ENCODE measurements at regions not wholly inside any gene's neighbourhood (a gene's known extent, or its start where the extent isn't known, plus 50 kb on each side); places are given as distances from the start of the nearest gene placed in this dataset.

- intact Hi-C loops (cut with DNase I) = no loop called here
- ATAC-seq = no peak
- TF ChIP-seq CTCF (IDR thresholded peaks at IDR 0.05) (no peak), POLR2A (IDR thresholded peaks at IDR 0.05) (no peak)
- Histone ChIP-seq H3K4me3 (no peak overlapping the region), H3K36me3 (replicated peaks in 1 of 2; ENCODE audit: insufficient read depth in 1 of 2, low read depth in 2 of 2) (no peaks in the 10 kb centered on the region), H3K27ac (peak overlapping the region in 1 of 4 donors; percentile 38), H3K9me3 (no peaks in the 10 kb centered on the region), H3K27me3 (no peaks in the 10 kb centered on the region), H3K4me1 (peaks cover 12% of the 10 kb centered on the region)
- WGBS, 2 donors = 48 to 56% methylated on average over 5 of the region's 5 CpGs
- no peak for DNase-seq
Measured at GRCh38 chr1:185565302-185565701, 168.9 kb upstream of the HMCN1 start.

GRCh38 chr1:185564816-185565215, 169.4 kb upstream of the HMCN1 start:
- no peak for ATAC-seq
- 88 to 96% methylated on average over 1 of the region's 1 CpG for WGBS, 2 donors
- no peaks in the 10 kb centered on the region for H3K36me3 ChIP-seq (replicated peaks in 1 of 2; ENCODE audit: insufficient read depth in 1 of 2, low read depth in 2 of 2)

GRCh38 chr1:185562461-185563359, 171.5 kb upstream of the HMCN1 start:
- H3K36me3 ChIP-seq (replicated peaks in 1 of 2; ENCODE audit: insufficient read depth in 1 of 2, low read depth in 2 of 2) = no peaks in the 10 kb centered on the region
- H3K27me3 ChIP-seq = no peaks in the 10 kb centered on the region
- WGBS, 2 donors = 69 to 72% methylated on average over 6 of the region's 6 CpGs
- ATAC-seq (no peak), DNase-seq (no peak)
- no peaks in the 10 kb centered on the region for H3K9me3 ChIP-seq
- intact Hi-C loops (cut with DNase I) = no loop called here
- H3K27ac ChIP-seq = no peak overlapping the region
- peaks cover 18% of the 10 kb centered on the region for H3K4me1 ChIP-seq
- TF ChIP-seq POLR2A (IDR thresholded peaks at IDR 0.05) = no peak
- TF ChIP-seq CTCF (IDR thresholded peaks at IDR 0.05) = no peak
- no peak overlapping the region for H3K4me3 ChIP-seq

More at GRCh38 chr1:185564816-185565215, 169.4 kb upstream of the HMCN1 start:
- TF ChIP-seq CTCF (IDR thresholded peaks at IDR 0.05) = no peak
- no peak for TF ChIP-seq POLR2A (IDR thresholded peaks at IDR 0.05)
- no peak for DNase-seq
- intact Hi-C loops (cut with DNase I) = no loop called here
- Histone ChIP-seq H3K9me3 (no peaks in the 10 kb centered on the region), H3K27ac (no peak overlapping the region), H3K4me3 (no peak overlapping the region), H3K4me1 (peaks cover 13% of the 10 kb centered on the region), H3K27me3 (no peaks in the 10 kb centered on the region)

- Histone ChIP-seq H3K4me1 (peaks cover 9% of the 10 kb centered on the region), H3K27ac (no peak overlapping the region), H3K4me3 (no peak overlapping the region), H3K9me3 (no peaks in the 10 kb centered on the region), H3K27me3 (no peaks in the 10 kb centered on the region), H3K36me3 (replicated peaks in 1 of 2; ENCODE audit: insufficient read depth in 1 of 2, low read depth in 2 of 2) (no peaks in the 10 kb centered on the region)
- intact Hi-C loops (cut with DNase I) = no loop called here
- TF ChIP-seq CTCF (IDR thresholded peaks at IDR 0.05) = no peak
- no peak for TF ChIP-seq POLR2A (IDR thresholded peaks at IDR 0.05)
- no peak for DNase-seq
- no peak for ATAC-seq
- WGBS, 2 donors = 52 to 64% methylated on average over 4 of the region's 4 CpGs
Measured at GRCh38 chr1:185561629-185562028, 172.6 kb upstream of the HMCN1 start.

- DNase-seq (no peak), ATAC-seq (no peak)
- TF ChIP-seq POLR2A (IDR thresholded peaks at IDR 0.05) (no peak), CTCF (IDR thresholded peaks at IDR 0.05) (no peak)
- intact Hi-C loops (cut with DNase I) = no loop called here
- Histone ChIP-seq H3K4me3 (no peak overlapping the region), H3K27ac (no peak overlapping the region), H3K4me1 (peaks cover 9% of the 10 kb centered on the region), H3K36me3 (replicated peaks in 1 of 2; ENCODE audit: insufficient read depth in 1 of 2, low read depth in 2 of 2) (no peaks in the 10 kb centered on the region), H3K27me3 (no peaks in the 10 kb centered on the region), H3K9me3 (no peaks in the 10 kb centered on the region)
- 68 to 81% methylated on average over 4 of the region's 4 CpGs for WGBS, 2 donors
Measured at GRCh38 chr1:185560760-185561159, 173.4 kb upstream of the HMCN1 start.
